ENCODE measurements at regions not wholly inside any gene's neighbourhood (a gene's known extent, or its start where the extent isn't known, plus 50 kb on each side); places are given as distances from the start of the nearest gene placed in this dataset.

DNA sequence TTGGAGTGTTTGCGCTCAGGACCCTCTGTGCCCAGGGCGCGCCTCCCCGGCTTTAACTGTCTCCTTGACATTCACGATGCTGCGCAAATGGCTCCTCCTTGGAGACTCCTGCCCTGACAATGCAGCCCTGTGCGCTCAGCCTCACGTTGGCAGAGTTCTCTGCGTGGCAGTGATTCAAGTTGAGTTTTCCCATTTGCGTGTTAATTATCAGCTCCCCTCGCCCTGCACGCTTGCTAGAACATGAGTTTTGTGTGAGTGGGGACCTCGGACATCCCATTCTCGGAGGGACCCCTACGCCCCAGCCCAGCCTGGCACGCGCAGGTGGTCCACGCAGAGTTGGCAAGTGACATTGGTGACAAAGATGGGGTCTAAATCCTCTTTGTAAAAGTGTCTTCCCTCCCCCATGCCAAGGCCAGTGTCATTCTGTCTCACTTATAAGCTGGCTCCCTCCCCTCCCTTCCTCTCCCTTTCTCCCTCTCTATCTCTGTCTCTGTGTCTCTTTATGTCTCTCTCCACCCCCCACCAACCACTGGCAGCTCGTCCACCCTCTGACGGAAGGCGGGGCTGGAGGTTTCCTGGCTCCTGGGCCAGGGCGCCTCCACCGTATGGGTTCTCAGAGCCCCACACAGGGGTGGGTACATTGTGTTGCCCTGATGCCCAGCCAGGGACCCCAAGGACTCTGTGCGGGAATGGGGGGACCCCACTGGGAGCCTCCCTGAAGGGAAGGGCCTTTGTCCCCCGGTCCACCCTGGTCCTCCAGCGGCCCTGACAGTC lies 169.3 kb downstream of the OLFM1 start:
- TF ChIP-seq, protein P1, sequence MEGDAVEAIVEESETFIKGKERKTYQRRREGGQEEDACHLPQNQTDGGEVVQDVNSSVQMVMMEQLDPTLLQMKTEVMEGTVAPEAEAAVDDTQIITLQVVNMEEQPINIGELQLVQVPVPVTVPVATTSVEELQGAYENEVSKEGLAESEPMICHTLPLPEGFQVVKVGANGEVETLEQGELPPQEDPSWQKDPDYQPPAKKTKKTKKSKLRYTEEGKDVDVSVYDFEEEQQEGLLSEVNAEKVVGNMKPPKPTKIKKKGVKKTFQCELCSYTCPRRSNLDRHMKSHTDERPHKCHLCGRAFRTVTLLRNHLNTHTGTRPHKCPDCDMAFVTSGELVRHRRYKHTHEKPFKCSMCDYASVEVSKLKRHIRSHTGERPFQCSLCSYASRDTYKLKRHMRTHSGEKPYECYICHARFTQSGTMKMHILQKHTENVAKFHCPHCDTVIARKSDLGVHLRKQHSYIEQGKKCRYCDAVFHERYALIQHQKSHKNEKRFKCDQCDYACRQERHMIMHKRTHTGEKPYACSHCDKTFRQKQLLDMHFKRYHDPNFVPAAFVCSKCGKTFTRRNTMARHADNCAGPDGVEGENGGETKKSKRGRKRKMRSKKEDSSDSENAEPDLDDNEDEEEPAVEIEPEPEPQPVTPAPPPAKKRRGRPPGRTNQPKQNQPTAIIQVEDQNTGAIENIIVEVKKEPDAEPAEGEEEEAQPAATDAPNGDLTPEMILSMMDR (conservative IDR thresholded peaks at IDR 0.05; ENCODE audit: low read length), result no peak
- no peak for TF ChIP-seq EZH2phosphoT487 (IDR thresholded peaks at IDR 0.05; ENCODE audit: borderline replicate concordance)

Measured in Loucy (cell line).